HEK293 (cell line): ENCODE measurements at regions not wholly inside any gene's neighbourhood (a gene's known extent, or its start where the extent isn't known, plus 50 kb on each side); places are given as distances from the start of the nearest gene placed in this dataset.

Experiments used
- CTCF ChIA-PET: fragments of 350-600 bp; formaldehyde crosslinking; extraction: SDS; loops from one replicate; lab custom pipeline; 2021; ENCODE audit warnings: antibody characterized with exemption; lab: Yijun Ruan, JAX
- POLR2A ChIA-PET: fragments of 300-600 bp; formaldehyde crosslinking; extraction: SDS; loops from one replicate; lab custom pipeline; 2020; ENCODE audit warnings: antibody characterized with exemption, inconsistent platforms; lab: Yijun Ruan, JAX
- H3K27ac ChIP-seq: fragments of 200-500 bp; sonication (Bioruptor generic); 2 replicates; pipeline ENCODE4 v1.5.1; 2014; ENCODE audit warnings: low read depth, low read length, control low read depth, inconsistent platforms; ENCODE audit errors: extremely low read depth
- H3K36me3 ChIP-seq, 2 experiments: fragments of 200-500 bp in 1 of 2; sonication (Bioruptor generic) in 1 of 2; 1 replicate in 1 of 2; 2 replicates in 1 of 2; pipeline ENCODE4 v1.5.1; 2014 to 2017; ENCODE audit warnings: inconsistent platforms in 2 of 2, low read length in 2 of 2; ENCODE audit not compliant: control insufficient read depth in 2 of 2, insufficient read depth in 1 of 2
- H3K4me1 ChIP-seq: fragments of 200-500 bp; sonication (Bioruptor generic); 2 replicates; pipeline ENCODE4 v1.5.1; 2014; ENCODE audit warnings: mild to moderate bottlenecking, low read length, inconsistent platforms; ENCODE audit not compliant: control insufficient read depth, insufficient read depth
- H3K4me3 ChIP-seq: 2 replicates; pipeline ENCODE4 v1.5.1; 2011; ENCODE audit warnings: low read depth, mild to moderate bottlenecking, control low read depth, low read length, moderate library complexity
- H3K9me3 ChIP-seq: fragments of 200-500 bp; sonication (Bioruptor generic); 2 replicates; pipeline ENCODE4 v1.5.1; 2014; ENCODE audit warnings: low read depth, low read length, inconsistent platforms; ENCODE audit not compliant: control insufficient read depth, insufficient read depth
- GFI1B ChIP-seq: fragments of 450-650 bp; formaldehyde crosslinking; IDR thresholded peaks from 2 replicates; pipeline ENCODE4 v1.5.1; 2016; ENCODE audit warnings: missing biosample characterization, missing genetic modification characterization
- HIC1 ChIP-seq: fragments of 450-650 bp; formaldehyde crosslinking; IDR thresholded peaks from 2 replicates; pipeline ENCODE4 v1.5.1; 2016; ENCODE audit warnings: missing biosample characterization, missing genetic modification characterization
- OVOL3 ChIP-seq: fragments of 450-650 bp; formaldehyde crosslinking; IDR thresholded peaks from 2 replicates; pipeline ENCODE4 v1.5.1; 2016; ENCODE audit warnings: missing biosample characterization, missing genetic modification characterization
- SCRT2 ChIP-seq: fragments of 450-650 bp; formaldehyde crosslinking; IDR thresholded peaks from 2 replicates; pipeline ENCODE4 v1.5.1; 2016; ENCODE audit warnings: missing biosample characterization, missing genetic modification characterization
- SP2 ChIP-seq: fragments of 450-650 bp; formaldehyde crosslinking; IDR thresholded peaks from 2 replicates; pipeline ENCODE4 v1.5.1; 2016; ENCODE audit warnings: missing biosample characterization, missing genetic modification characterization
- WT1 ChIP-seq: fragments of 450-650 bp; formaldehyde crosslinking; IDR thresholded peaks from 2 replicates; pipeline ENCODE4 v1.5.1; 2016; ENCODE audit warnings: missing biosample characterization, missing genetic modification characterization
- ZEB2 ChIP-seq: fragments of 450-650 bp; formaldehyde crosslinking; IDR thresholded peaks from 2 replicates; pipeline ENCODE4 v1.5.1; 2016; ENCODE audit warnings: missing biosample characterization, missing genetic modification characterization
- ZNF133 ChIP-seq: fragments of 450-650 bp; formaldehyde crosslinking; IDR thresholded peaks from 2 replicates; pipeline ENCODE4 v1.5.1; 2016; ENCODE audit warnings: missing biosample characterization, missing genetic modification characterization
- ZNF202 ChIP-seq: fragments of 450-650 bp; formaldehyde crosslinking; IDR thresholded peaks from 2 replicates; pipeline ENCODE4 v1.5.1; 2016; ENCODE audit warnings: missing biosample characterization, missing genetic modification characterization, borderline replicate concordance
- ZNF394 ChIP-seq: fragments of 450-650 bp; formaldehyde crosslinking; IDR thresholded peaks from 2 replicates; pipeline ENCODE4 v1.5.1; 2016; ENCODE audit warnings: missing biosample characterization, missing genetic modification characterization, mild to moderate bottlenecking, moderate library complexity, borderline replicate concordance
- ZNF416 ChIP-seq: fragments of 450-650 bp; formaldehyde crosslinking; IDR thresholded peaks from 2 replicates; pipeline ENCODE4 v1.5.1; 2016; ENCODE audit warnings: missing biosample characterization, missing genetic modification characterization
- ZNF600 ChIP-seq: fragments of 450-650 bp; formaldehyde crosslinking; IDR thresholded peaks from 2 replicates; pipeline ENCODE4 v1.5.1; 2016; ENCODE audit warnings: missing biosample characterization, missing genetic modification characterization
- ZNF660 ChIP-seq: fragments of 450-650 bp; IDR thresholded peaks from 2 replicates; pipeline ENCODE4 v1.5.1; 2018; ENCODE audit warnings: missing biosample characterization, mild to moderate bottlenecking, missing genetic modification characterization
- TF ChIP-seq, protein P1 (sequence below): fragments of 450-650 bp; formaldehyde crosslinking; IDR thresholded peaks from 2 replicates; pipeline ENCODE4 v1.5.1; 2016; ENCODE audit warnings: missing biosample characterization, missing genetic modification characterization
- TF ChIP-seq, protein P2 (sequence below): fragments of 450-650 bp; formaldehyde crosslinking; IDR thresholded peaks from 2 replicates; pipeline ENCODE4 v1.5.1; 2017; ENCODE audit warnings: missing biosample characterization, missing genetic modification characterization
- TF ChIP-seq, protein P3 (sequence below): fragments of 450-650 bp; formaldehyde crosslinking; IDR thresholded peaks from 2 replicates; pipeline ENCODE4 v1.5.1; 2016; ENCODE audit warnings: missing biosample characterization, missing genetic modification characterization
- TF ChIP-seq, protein P4 (sequence below): fragments of 450-650 bp; formaldehyde crosslinking; IDR thresholded peaks from 2 replicates; pipeline ENCODE4 v1.5.1; 2016; ENCODE audit warnings: missing biosample characterization, missing genetic modification characterization

DNA sequence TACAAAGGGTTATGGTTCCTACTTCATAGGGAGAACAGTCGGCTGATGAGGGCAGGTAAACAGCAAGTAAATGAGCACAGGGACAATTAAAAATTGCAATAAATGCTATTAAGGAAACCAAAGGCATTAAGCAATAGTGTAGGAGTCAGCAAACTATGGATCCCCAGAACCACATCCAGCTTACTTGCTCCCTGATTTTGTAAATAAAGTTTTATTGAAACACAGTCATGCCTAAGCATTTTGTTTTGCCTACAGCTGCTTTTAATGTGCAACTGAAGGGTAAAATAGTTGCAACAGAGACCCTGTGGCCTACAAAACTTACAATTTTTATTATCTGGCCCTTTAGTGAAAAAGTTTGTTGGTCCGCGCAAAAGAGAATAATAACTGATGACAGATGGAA is 351.2 kb upstream of the NR2F2 start (continued):
- TF ChIP-seq HIC1 (tag by site-specific recombination), result no peak
- TF ChIP-seq OVOL3 (tag by site-specific recombination), result no peak
- TF ChIP-seq, protein P1, sequence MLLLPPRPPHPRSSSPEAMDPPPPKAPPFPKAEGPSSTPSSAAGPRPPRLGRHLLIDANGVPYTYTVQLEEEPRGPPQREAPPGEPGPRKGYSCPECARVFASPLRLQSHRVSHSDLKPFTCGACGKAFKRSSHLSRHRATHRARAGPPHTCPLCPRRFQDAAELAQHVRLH (tag by site-specific recombination), result no peak
- no peak for TF ChIP-seq ZNF202
- TF ChIP-seq, protein P2, sequence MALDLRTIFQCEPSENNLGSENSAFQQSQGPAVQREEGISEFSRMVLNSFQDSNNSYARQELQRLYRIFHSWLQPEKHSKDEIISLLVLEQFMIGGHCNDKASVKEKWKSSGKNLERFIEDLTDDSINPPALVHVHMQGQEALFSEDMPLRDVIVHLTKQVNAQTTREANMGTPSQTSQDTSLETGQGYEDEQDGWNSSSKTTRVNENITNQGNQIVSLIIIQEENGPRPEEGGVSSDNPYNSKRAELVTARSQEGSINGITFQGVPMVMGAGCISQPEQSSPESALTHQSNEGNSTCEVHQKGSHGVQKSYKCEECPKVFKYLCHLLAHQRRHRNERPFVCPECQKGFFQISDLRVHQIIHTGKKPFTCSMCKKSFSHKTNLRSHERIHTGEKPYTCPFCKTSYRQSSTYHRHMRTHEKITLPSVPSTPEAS (tag by site-specific recombination), result no peak
- no peak for TF ChIP-seq SCRT2
- no peak for TF ChIP-seq ZEB2 (tag by site-specific recombination)

DNA sequence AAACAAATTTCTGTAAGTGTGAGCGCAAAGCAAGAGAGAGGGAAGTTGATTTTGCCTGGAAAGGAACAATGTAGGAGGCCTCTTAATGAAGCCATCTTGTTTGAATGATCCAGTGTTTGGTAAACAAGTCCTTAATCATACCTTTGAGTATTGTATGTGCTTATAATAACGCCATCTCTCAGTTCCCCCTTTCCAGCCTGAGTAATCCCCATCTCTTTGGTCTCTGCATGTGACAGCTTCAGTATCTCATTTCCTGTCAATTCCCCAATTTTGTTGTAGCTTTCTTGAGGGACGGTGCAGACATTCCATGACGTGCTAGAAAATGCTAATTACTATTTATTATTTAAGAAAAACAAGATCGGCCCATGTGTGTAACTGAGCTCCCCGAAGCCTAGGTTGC is 349.3 kb upstream of the NR2F2 start:
- no peak overlapping the region for H3K4me3 ChIP-seq
- H3K9me3 ChIP-seq, result no peaks in the 10 kb centered on the region
- TF ChIP-seq ZNF600 (tag by site-specific recombination) (no peak), ZNF416 (tag by site-specific recombination) (no peak), GFI1B (tag by site-specific recombination) (no peak), WT1 (tag by site-specific recombination) (no peak), SP2 (tag by site-specific recombination) (no peak), ZNF133 (tag by site-specific recombination) (no peak), ZNF660 (no peak), ZNF394 (tag by site-specific recombination) (no peak)
- TF ChIP-seq, protein P3, sequence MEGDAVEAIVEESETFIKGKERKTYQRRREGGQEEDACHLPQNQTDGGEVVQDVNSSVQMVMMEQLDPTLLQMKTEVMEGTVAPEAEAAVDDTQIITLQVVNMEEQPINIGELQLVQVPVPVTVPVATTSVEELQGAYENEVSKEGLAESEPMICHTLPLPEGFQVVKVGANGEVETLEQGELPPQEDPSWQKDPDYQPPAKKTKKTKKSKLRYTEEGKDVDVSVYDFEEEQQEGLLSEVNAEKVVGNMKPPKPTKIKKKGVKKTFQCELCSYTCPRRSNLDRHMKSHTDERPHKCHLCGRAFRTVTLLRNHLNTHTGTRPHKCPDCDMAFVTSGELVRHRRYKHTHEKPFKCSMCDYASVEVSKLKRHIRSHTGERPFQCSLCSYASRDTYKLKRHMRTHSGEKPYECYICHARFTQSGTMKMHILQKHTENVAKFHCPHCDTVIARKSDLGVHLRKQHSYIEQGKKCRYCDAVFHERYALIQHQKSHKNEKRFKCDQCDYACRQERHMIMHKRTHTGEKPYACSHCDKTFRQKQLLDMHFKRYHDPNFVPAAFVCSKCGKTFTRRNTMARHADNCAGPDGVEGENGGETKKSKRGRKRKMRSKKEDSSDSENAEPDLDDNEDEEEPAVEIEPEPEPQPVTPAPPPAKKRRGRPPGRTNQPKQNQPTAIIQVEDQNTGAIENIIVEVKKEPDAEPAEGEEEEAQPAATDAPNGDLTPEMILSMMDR (tag by site-specific recombination), result no peak
- TF ChIP-seq, protein P4, sequence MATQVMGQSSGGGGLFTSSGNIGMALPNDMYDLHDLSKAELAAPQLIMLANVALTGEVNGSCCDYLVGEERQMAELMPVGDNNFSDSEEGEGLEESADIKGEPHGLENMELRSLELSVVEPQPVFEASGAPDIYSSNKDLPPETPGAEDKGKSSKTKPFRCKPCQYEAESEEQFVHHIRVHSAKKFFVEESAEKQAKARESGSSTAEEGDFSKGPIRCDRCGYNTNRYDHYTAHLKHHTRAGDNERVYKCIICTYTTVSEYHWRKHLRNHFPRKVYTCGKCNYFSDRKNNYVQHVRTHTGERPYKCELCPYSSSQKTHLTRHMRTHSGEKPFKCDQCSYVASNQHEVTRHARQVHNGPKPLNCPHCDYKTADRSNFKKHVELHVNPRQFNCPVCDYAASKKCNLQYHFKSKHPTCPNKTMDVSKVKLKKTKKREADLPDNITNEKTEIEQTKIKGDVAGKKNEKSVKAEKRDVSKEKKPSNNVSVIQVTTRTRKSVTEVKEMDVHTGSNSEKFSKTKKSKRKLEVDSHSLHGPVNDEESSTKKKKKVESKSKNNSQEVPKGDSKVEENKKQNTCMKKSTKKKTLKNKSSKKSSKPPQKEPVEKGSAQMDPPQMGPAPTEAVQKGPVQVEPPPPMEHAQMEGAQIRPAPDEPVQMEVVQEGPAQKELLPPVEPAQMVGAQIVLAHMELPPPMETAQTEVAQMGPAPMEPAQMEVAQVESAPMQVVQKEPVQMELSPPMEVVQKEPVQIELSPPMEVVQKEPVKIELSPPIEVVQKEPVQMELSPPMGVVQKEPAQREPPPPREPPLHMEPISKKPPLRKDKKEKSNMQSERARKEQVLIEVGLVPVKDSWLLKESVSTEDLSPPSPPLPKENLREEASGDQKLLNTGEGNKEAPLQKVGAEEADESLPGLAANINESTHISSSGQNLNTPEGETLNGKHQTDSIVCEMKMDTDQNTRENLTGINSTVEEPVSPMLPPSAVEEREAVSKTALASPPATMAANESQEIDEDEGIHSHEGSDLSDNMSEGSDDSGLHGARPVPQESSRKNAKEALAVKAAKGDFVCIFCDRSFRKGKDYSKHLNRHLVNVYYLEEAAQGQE, result no peak
- TF ChIP-seq, all 188 proteins: peak for 0
- POLR2A ChIA-PET, result no interaction called here
- Histone ChIP-seq H3K4me1 (no peaks in the 10 kb centered on the region), H3K27ac (no peak overlapping the region), H3K36me3 (no peaks in the 10 kb centered on the region)
- CTCF ChIA-PET, result interaction anchor here (0.7 kb wide), 1 partner anchor 44 kb away, joined by 4 read pairs; no protein-coding TSS in a partner anchor
